ENCODE measurements at regions not wholly inside any gene's neighbourhood (a gene's known extent, or its start where the extent isn't known, plus 50 kb on each side); places are given as distances from the start of the nearest gene placed in this dataset.

DNA sequence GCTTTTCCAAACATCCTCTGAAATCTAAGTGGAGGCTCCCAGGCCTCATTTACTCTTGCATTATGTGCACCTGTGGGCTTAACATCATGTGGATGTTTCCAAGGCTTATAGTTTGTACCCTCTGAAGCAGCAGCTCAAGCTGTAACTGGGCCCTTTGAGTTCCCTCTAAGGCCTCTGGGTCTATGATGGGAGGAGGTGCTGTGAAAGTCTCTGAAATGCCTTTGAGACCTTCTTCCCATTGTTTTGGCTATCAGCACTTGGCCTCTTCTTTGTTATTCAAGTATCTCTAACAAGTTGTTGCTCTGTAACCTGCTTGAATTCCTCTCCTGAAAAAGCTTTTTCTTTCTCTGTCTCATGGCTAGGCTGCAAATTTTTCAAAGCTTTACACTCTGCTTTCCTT is 58.1 kb upstream of the MYT1L start:
- TF ChIP-seq, protein P1, sequence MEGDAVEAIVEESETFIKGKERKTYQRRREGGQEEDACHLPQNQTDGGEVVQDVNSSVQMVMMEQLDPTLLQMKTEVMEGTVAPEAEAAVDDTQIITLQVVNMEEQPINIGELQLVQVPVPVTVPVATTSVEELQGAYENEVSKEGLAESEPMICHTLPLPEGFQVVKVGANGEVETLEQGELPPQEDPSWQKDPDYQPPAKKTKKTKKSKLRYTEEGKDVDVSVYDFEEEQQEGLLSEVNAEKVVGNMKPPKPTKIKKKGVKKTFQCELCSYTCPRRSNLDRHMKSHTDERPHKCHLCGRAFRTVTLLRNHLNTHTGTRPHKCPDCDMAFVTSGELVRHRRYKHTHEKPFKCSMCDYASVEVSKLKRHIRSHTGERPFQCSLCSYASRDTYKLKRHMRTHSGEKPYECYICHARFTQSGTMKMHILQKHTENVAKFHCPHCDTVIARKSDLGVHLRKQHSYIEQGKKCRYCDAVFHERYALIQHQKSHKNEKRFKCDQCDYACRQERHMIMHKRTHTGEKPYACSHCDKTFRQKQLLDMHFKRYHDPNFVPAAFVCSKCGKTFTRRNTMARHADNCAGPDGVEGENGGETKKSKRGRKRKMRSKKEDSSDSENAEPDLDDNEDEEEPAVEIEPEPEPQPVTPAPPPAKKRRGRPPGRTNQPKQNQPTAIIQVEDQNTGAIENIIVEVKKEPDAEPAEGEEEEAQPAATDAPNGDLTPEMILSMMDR (conservative IDR thresholded peaks at IDR 0.05; ENCODE audit: low read length): no peak
- TF ChIP-seq EZH2phosphoT487 (IDR thresholded peaks at IDR 0.05; ENCODE audit: borderline replicate concordance, low read depth, low read length): no peak
